RKO (cell line): ENCODE measurements at regions not wholly inside any gene's neighbourhood (a gene's known extent, or its start where the extent isn't known, plus 50 kb on each side); places are given as distances from the start of the nearest gene placed in this dataset.

Source experiments
- DNase-seq: peaks from one replicate; pipeline ENCODE4 v3.0.0-alpha.2; 2016; ENCODE audit warnings: low spot score

DNA sequence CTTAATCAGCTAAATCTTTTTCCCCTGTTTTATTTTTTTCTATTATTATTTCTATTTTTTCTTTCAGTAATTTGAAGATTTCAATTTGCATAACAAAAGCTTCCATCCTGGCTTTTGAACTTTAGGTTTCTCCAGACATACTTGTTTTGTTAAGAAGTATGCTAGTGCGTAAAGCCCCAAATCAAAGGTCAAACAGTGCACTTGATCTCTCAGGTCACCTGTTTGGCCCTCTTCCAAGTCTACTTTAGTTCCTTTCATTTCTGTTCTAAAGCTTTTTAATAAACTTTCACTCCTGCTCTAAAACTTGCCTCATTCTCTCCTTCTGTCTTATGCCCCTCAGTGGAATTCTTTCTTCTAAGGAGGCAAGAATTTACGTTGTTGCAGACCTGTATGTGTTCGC lies 54.6 kb upstream of the ATXN7L3B start:
- DNase-seq = no peak
